Esophagus muscularis mucosa (tissue), 4 donors: ENCODE measurements at regions not wholly inside any gene's neighbourhood (a gene's known extent, or its start where the extent isn't known, plus 50 kb on each side); places are given as distances from the start of the nearest gene placed in this dataset.

ENCODE experiments used
- EP300 ChIP-seq: sonication (generic); formaldehyde crosslinking; IDR thresholded peaks from one replicate; pipeline ENCODE4 v1.6.1; 2017; ENCODE audit warnings: antibody characterized with exemption
- POLR2A ChIP-seq: fragments of 450-650 bp; IDR thresholded peaks from one replicate; pipeline ENCODE4 v1.6.1; 2017; ENCODE audit warnings: antibody characterized with exemption, moderate library complexity, mild to moderate bottlenecking, low read depth
- TF ChIP-seq, protein P1 (sequence below), 3 experiments: fragments of 200-600 bp in 2 of 3; fragments of 450-650 bp in 1 of 3; sonication (generic) in 2 of 3; IDR thresholded peaks; one replicate each; pipeline ENCODE4 v1.5.1; 2017 to 2019; ENCODE audit warnings: antibody characterized with exemption in 3 of 3, mild to moderate bottlenecking in 2 of 3, moderate library complexity in 1 of 3

DNA sequence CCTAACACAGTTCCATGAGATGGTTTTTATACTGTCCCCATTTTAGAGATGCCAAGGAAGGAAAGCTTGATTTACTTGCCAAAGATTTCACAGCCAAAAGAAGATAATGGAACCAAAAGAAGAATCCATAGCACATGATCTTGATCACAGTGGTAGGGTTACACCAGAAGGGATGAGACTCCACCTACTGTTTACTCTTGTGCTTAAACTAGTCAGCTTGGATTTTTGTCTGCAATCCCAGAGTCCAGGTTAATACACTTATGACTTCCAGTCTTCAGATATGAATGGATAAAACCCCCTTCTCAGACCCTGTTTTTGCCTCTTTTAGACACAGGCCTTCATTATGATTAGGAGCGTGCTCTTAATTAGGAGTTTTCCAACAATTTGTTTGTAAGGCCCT is 454.2 kb downstream of the AEBP2 start:
- TF ChIP-seq, protein P1, sequence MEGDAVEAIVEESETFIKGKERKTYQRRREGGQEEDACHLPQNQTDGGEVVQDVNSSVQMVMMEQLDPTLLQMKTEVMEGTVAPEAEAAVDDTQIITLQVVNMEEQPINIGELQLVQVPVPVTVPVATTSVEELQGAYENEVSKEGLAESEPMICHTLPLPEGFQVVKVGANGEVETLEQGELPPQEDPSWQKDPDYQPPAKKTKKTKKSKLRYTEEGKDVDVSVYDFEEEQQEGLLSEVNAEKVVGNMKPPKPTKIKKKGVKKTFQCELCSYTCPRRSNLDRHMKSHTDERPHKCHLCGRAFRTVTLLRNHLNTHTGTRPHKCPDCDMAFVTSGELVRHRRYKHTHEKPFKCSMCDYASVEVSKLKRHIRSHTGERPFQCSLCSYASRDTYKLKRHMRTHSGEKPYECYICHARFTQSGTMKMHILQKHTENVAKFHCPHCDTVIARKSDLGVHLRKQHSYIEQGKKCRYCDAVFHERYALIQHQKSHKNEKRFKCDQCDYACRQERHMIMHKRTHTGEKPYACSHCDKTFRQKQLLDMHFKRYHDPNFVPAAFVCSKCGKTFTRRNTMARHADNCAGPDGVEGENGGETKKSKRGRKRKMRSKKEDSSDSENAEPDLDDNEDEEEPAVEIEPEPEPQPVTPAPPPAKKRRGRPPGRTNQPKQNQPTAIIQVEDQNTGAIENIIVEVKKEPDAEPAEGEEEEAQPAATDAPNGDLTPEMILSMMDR (IDR thresholded peaks at IDR 0.05) = peak in 1 of 3 experiments; percentile 20
- TF ChIP-seq EP300 (no peak), POLR2A (no peak)
